HCT116 (cell line): ENCODE measurements at regions not wholly inside any gene's neighbourhood (a gene's known extent, or its start where the extent isn't known, plus 50 kb on each side); places are given as distances from the start of the nearest gene placed in this dataset.
"Not testable (repeated sequence)": the region's sequence is repeated elsewhere in the genome, so short reads cannot be mapped to it uniquely, and the experiment has no call there.

Experiments
- ATAC-seq: fragments of 200-7000 bp; cut with Tn5 transposase; 2 replicates; pipeline ENCODE4 v1.9.1; 2020; ENCODE audit warnings: mild to moderate bottlenecking, moderate library complexity
- BruUV-seq: library from RNA; stranded (reverse); fragments of 400-500 nt; replicated peaks from 2 replicates; lab custom pipeline; 2021; lab: Mats Ljungman, UMichigan
- CTCF ChIA-PET: fragments of 300-600 bp; sonication (Branson Sonifier 250); formaldehyde crosslinking; loops from one replicate; lab custom pipeline; 2021; ENCODE audit warnings: antibody characterized with exemption; lab: Charles Lee
- POLR2A ChIA-PET: fragments of 300-600, 350-600 bp; sonication (Branson Sonifier 250); formaldehyde crosslinking; loops from one replicate; lab custom pipeline; 2021; ENCODE audit warnings: antibody characterized with exemption; lab: Charles Lee
- RAD21 ChIA-PET, 2 experiments: fragments of 300-600 bp; sonication (Branson Sonifier 250); formaldehyde crosslinking; loops; one replicate each; lab custom pipeline; 2023; ENCODE audit warnings: low total read pairs in 2 of 2; ENCODE audit not compliant: uncharacterized antibody in 2 of 2, unreplicated experiment in 2 of 2, low non-redundant PET in 1 of 2; lab: Charles Lee
- DNase-seq: peaks from one replicate; pipeline ENCODE4 v3.0.0-alpha.2; 2010; ENCODE audit warnings: low read depth, low spot score
- H2AFZ ChIP-seq: fragments of 200-600 bp; shearing (Covaris generic), sonication (generic); 2 replicates; pipeline ENCODE4 v1.6.1; 2017; ENCODE audit warnings: low read depth, mixed run types, mixed read lengths, antibody characterized with exemption, low read length; ENCODE audit not compliant: poor library complexity, severe bottlenecking
- H3K27ac ChIP-seq: 2 replicates; pipeline ENCODE4 v1.5.1; 2012; ENCODE audit warnings: low read depth, low read length
- H3K27me3 ChIP-seq: fragments of 200-600 bp; sonication (generic); 2 replicates; pipeline ENCODE4 v1.6.1; 2016; ENCODE audit warnings: mixed run types, low read length, mixed read lengths; ENCODE audit not compliant: insufficient read depth
- H3K36me3 ChIP-seq, 2 experiments: fragments of 200-500 bp in 1 of 2; fragments of 200-600 bp in 1 of 2; sonication (Bioruptor generic) in 1 of 2; sonication (generic) in 1 of 2; 2 replicates each; pipeline versions ENCODE4 v1.5.1 to v1.6.1; 2014 to 2016; ENCODE audit warnings: low read length in 2 of 2, inconsistent platforms in 1 of 2, mixed read lengths in 1 of 2, mixed run types in 1 of 2; ENCODE audit not compliant: insufficient read depth in 2 of 2, control insufficient read depth in 1 of 2
- H3K4me1 ChIP-seq, 2 experiments: fragments of 200-600 bp in 1 of 2; sonication (generic) in 1 of 2; 2 replicates each; pipeline versions ENCODE4 v1.5.1 to v1.6.1; 2012 to 2017; ENCODE audit warnings: low read length in 2 of 2, inconsistent platforms in 1 of 2, mild to moderate bottlenecking in 1 of 2, mixed read lengths in 1 of 2, mixed run types in 1 of 2, moderate library complexity in 1 of 2; ENCODE audit not compliant: insufficient read depth in 2 of 2, control insufficient read depth in 1 of 2
- H3K4me2 ChIP-seq: fragments of 200-600 bp; sonication (generic); 2 replicates; pipeline ENCODE4 v1.6.1; 2017; ENCODE audit warnings: mixed run types, low read length, mixed read lengths
- H3K4me3 ChIP-seq, 2 experiments: fragments of 200-600 bp in 1 of 2; sonication (generic) in 1 of 2; replicated peaks in 1 of 2; 2 replicates each; pipeline ENCODE4 v1.5.1; 2011 to 2016; ENCODE audit warnings: low read length in 2 of 2, control low read depth in 1 of 2, low read depth in 1 of 2, mild to moderate bottlenecking in 1 of 2, mixed read lengths in 1 of 2, mixed run types in 1 of 2
- H3K79me2 ChIP-seq: fragments of 200-600 bp; sonication (generic); 2 replicates; pipeline ENCODE4 v1.6.1; 2017; ENCODE audit warnings: mild to moderate bottlenecking, mixed run types, low read length, moderate library complexity, mixed read lengths; ENCODE audit not compliant: insufficient read depth
- H3K9ac ChIP-seq: fragments of 200-600 bp; sonication (generic); 2 replicates; pipeline ENCODE4 v1.6.1; 2016; ENCODE audit warnings: low read length, mixed read lengths
- H3K9me2 ChIP-seq: fragments of 200-600 bp; sonication (generic), shearing (Covaris generic); 2 replicates; pipeline ENCODE4 v1.6.1; 2017; ENCODE audit warnings: mixed run types, mild to moderate bottlenecking, moderate library complexity; ENCODE audit not compliant: insufficient read depth
- H3K9me3 ChIP-seq, 2 experiments: fragments of 200-500 bp in 1 of 2; fragments of 200-600 bp in 1 of 2; sonication (Bioruptor generic) in 1 of 2; sonication (generic) in 1 of 2; 2 replicates each; pipeline ENCODE4 v1.6.1; 2014 to 2017; ENCODE audit warnings: low read length in 2 of 2, mixed read lengths in 2 of 2, inconsistent platforms in 1 of 2, low read depth in 1 of 2, mild to moderate bottlenecking in 1 of 2, mixed run types in 1 of 2, moderate library complexity in 1 of 2; ENCODE audit not compliant: control insufficient read depth in 1 of 2, insufficient read depth in 1 of 2
- H4K20me1 ChIP-seq: fragments of 200-600 bp; sonication (generic), shearing (Covaris generic); 2 replicates; pipeline ENCODE4 v1.6.1; 2017; ENCODE audit warnings: mixed run types, mild to moderate bottlenecking, moderate library complexity; ENCODE audit not compliant: insufficient read depth
- EGR1 ChIP-seq: IDR thresholded peaks from 2 replicates; pipeline ENCODE4 v1.6.1; 2012; ENCODE audit warnings: low read depth
- ELF1 ChIP-seq: IDR thresholded peaks from 2 replicates; pipeline ENCODE4 v1.6.1; 2012; ENCODE audit warnings: low read depth, borderline replicate concordance
- EZH2phosphoT487 ChIP-seq: fragments of 200-600 bp; IDR thresholded peaks from 2 replicates; pipeline ENCODE4 v1.6.1; 2018; ENCODE audit warnings: antibody characterized with exemption, borderline replicate concordance
- RAD21 ChIP-seq: IDR thresholded peaks from 2 replicates; pipeline ENCODE4 v1.6.1; 2012; ENCODE audit warnings: low read depth, mild to moderate bottlenecking
- SP1 ChIP-seq: IDR thresholded peaks from 2 replicates; pipeline ENCODE4 v1.6.1; 2012; ENCODE audit warnings: low read depth
- YY1 ChIP-seq: IDR thresholded peaks from 2 replicates; pipeline ENCODE4 v1.6.1; 2011; ENCODE audit warnings: low read length, low read depth, moderate library complexity, mild to moderate bottlenecking; ENCODE audit not compliant: insufficient replicate concordance; ENCODE audit errors: extremely low read depth
- intact Hi-C: fragments of 100-400 bp; cut with micrococcal nuclease; formaldehyde crosslinking; loops from 2 replicates; pipeline ENCODE4 v1.10.0; 2022
- TF ChIP-seq, protein P1 (sequence below): IDR thresholded peaks from 2 replicates; pipeline ENCODE4 v1.6.1; 2012

DNA sequence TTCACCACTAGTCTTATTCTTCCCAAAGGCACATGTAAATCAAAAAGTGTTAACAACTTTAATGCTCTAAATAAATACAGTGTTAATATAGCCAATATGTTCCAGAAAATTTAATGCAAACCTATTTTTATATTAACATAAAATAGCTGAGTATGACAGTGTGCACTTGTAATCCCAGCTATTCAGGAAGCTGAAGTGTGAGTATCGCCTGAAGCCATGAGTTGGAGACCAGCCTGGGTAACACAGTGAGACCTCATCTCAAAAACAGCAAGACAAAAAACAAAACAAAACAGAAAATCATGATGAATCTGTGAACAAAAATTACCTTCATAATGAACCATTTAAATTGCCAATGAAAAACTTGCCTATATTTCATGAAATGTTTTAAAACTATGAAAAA is 798.9 kb downstream of the SLC6A15 start:
- H3K9me3 ChIP-seq = no peaks in the 10 kb centered on the region
- H3K36me3 ChIP-seq = no peaks in the 10 kb centered on the region
- no peak overlapping the region for H2AFZ ChIP-seq
- no peak for ATAC-seq
- ChIA-PET CTCF (no interaction called here), POLR2A (no interaction called here), RAD21 (no interaction called here)
- H3K4me2 ChIP-seq = no peak overlapping the region
- no peak overlapping the region for H3K27ac ChIP-seq
- no peaks in the 10 kb centered on the region for H3K4me1 ChIP-seq
- H3K79me2 ChIP-seq = no peaks in the 10 kb centered on the region
- no peak overlapping the region for H3K4me3 ChIP-seq
- H3K9me2 ChIP-seq = no peaks in the 10 kb centered on the region
- intact Hi-C loops = no loop called here
- no peaks in the 10 kb centered on the region for H4K20me1 ChIP-seq
- BruUV-seq = no TSS peak
- H3K9ac ChIP-seq = no peak overlapping the region
- H3K27me3 ChIP-seq = no peaks in the 10 kb centered on the region
- DNase-seq = no peak
- TF ChIP-seq, protein P1, sequence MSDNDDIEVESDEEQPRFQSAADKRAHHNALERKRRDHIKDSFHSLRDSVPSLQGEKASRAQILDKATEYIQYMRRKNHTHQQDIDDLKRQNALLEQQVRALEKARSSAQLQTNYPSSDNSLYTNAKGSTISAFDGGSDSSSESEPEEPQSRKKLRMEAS = no peak
- TF ChIP-seq YY1 (no peak), EZH2phosphoT487 (no peak), EGR1 (no peak), ELF1 (no peak), SP1 (no peak), RAD21 (no peak)

- RAD21 ChIA-PET, ATAC-seq, H2AFZ ChIP-seq, CTCF ChIA-PET, H3K79me2 ChIP-seq, H3K4me1 ChIP-seq, H3K9ac ChIP-seq, H3K4me2 ChIP-seq, H3K27ac ChIP-seq, BruUV-seq, H3K4me3 ChIP-seq, DNase-seq, H4K20me1 ChIP-seq, H3K27me3 ChIP-seq, H3K9me3 ChIP-seq, intact Hi-C loops, H3K9me2 ChIP-seq, H3K36me3 ChIP-seq, POLR2A ChIA-PET: not testable (repeated sequence)
These were observed 808.7 kb downstream of the SLC6A15 start for GRCh38 chr12:84103886-84104285.

- H3K27me3 ChIP-seq, RAD21 ChIA-PET, H3K9ac ChIP-seq, ATAC-seq, H3K4me2 ChIP-seq, H4K20me1 ChIP-seq, POLR2A ChIA-PET, H3K9me2 ChIP-seq, H3K36me3 ChIP-seq, H3K27ac ChIP-seq, H3K9me3 ChIP-seq, intact Hi-C loops, H3K4me3 ChIP-seq, DNase-seq, BruUV-seq, H3K79me2 ChIP-seq, H3K4me1 ChIP-seq, CTCF ChIA-PET, H2AFZ ChIP-seq: not testable (repeated sequence)
These were observed 810.6 kb downstream of the SLC6A15 start for GRCh38 chr12:84101963-84102362.

DNA sequence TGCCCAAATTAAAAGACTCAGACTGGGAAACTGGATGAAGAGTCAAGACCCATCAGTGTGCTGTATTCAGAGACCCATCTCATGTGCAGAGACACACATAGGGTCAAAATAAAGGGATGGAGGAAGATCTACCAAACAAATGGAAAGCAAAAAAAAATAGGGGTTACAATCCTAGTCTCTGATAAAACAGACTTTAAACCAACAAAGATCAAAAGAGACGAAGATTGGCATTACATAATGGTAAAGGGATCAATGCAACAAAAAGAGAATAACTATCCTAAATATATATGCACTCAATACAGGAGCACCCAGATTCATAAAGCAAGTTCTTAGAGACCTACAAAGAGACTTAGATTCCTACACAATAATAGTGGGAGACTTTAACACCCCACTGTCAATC is 813.0 kb downstream of the SLC6A15 start:
- H2AFZ ChIP-seq, H3K9me2 ChIP-seq, H3K27ac ChIP-seq, RAD21 ChIA-PET, intact Hi-C loops, POLR2A ChIA-PET, H3K4me1 ChIP-seq, ATAC-seq, H3K9ac ChIP-seq, DNase-seq, H3K4me2 ChIP-seq, BruUV-seq, H3K4me3 ChIP-seq, H3K79me2 ChIP-seq, H3K27me3 ChIP-seq, H3K36me3 ChIP-seq, CTCF ChIA-PET, H4K20me1 ChIP-seq, H3K9me3 ChIP-seq: not testable (repeated sequence)
